GM21515 (cell line): ENCODE measurements at regions not wholly inside any gene's neighbourhood (a gene's known extent, or its start where the extent isn't known, plus 50 kb on each side); places are given as distances from the start of the nearest gene placed in this dataset.
"Not testable (repeated sequence)": the region's sequence is repeated elsewhere in the genome, so short reads cannot be mapped to it uniquely, and the experiment has no call there.

Source experiments
- ATAC-seq: cut with Tn5 transposase; IDR thresholded peaks from one replicate; pipeline ENCODE4 v1.9.1; 2021; ENCODE audit not compliant: unreplicated experiment

DNA sequence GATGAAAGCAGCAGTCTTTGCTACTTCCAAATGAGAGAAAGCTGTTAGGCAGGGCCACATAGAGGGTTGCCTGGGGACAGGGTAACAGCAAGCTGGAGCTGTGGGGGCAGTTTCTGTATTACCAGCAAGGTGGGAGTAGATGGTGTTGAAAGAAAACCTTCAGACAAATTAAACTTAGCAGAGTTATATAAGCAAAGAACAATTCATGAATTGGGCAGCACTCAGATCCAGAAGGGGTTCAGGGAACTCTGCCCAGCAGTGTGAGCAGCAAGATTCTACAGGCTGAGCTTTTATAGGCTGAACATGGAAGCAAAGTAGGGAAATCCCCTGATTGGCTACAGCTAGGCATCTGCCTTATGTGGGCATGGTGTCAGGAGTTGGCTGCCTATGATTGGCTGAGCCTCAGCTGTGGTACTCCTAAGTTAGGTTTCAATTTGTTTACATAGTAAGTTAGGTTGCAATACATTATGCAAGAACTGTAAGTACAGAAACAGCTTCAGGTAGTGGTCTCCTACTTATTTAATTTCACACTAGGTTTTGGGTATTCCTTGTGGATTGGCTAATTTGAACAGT lies 64.1 kb upstream of the TMPRSS2 start:
- ATAC-seq: no peak

DNA sequence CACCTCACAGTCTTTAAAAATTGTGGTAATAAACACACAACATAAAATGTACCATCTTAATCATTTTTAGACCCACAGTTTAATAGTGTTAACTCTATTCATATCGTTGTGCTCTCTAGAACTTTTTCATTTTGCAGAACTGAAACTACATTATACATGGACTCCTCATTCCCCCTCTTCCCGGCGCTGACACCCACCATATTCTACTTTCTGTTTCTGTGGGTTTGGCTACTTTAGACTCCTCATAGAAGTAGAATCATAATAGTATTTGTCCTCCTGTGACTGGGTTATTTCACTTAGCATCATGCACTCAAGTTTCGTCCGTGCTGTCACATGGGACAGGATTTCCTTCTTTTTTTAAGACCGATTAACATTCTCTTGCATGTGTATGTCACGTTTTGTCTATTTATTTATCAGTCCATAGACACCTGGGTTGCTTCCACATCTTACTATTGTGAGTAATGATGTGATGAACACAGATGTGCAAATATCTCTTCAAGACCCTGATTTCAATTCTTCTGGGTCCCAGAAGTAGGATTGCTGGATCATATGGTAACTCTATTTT lies 62.9 kb upstream of the TMPRSS2 start:
- ATAC-seq: peak; percentile 85

DNA sequence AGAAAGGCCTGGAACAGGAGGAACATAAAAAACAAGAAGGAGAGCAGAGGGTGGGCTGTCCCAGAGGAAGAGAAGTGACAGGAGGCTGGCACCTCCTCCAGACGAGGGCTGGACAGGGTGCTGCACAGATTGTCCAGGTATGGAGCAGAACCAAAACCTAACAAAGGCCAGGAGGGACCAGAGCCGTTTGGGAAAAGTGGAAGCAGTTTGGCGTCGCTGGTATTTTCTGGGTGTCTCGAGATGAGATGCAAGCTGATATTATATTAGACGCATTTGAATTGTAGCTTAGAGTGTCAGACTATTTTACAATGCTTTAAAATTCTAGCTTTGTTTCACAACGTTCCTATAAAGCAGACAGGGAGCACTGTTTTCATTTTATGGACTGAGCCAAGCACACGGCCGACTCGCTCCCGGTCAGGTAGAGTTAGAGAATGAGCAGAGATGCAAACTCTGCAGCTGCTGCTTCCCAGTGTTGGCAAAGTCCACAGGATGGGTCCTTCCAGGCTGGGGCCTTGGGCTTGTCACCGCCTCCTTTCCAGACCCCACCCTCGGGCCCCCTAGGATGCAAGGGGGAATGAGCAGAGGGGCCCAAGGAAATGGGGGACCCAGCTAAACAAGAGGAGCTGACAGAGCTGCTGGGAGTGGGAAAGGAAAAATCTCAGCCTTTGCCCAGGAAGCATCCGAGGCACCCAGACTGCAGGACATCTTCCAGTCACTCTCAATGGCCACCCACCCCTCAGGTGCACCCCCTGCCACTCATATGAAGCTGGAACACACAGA lies 60.8 kb upstream of the TMPRSS2 start:
- no peak for ATAC-seq

DNA sequence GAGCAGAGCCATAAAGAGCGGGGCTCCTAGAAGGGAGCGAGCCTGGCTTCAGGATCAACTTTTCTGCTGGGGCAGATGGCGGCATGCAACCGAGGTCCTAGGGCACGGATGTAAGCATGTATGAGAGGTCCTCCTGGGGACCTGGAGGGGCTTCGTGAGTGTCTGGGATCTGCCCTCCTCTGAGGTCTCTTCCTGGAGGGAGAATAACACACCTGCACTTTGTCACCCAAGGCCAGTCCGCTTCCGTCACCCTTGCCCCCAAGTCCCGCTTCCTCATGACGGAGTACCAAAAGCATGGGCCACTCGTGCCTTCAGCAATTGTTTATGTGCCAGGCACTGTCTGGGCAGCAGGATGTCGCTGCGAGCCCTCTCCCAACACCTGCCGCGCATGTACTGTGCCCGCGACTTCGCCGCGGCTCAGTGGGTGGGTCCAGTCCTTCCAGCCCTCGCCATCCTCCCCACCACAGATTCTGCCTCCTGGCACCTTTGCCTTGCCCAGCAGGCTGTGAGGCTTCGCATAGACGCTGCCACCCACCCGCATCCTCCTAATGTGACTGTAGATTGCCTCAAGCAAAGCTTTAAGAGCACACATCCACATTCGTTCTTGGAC lies 60.0 kb upstream of the TMPRSS2 start:
- no peak for ATAC-seq

DNA sequence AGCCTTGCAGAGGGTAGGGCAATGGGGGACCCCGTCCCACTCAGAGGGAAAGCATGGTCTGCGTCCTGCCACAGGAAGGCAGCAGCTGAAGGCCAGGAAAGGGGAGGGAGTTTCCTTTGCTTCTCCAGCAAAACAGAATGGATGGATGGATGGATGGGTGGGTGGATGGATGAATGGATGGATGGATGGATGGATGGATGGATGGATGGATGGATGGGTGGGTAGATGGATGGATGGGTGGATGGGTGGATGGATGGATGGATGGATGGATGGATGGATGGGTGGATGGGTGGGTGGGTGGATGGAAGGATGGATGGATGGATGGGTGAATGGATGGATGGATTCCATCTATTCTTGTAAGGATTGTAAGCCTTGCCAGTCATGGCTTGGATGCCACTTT lies 59.3 kb upstream of the TMPRSS2 start:
- not testable (repeated sequence) for ATAC-seq

DNA sequence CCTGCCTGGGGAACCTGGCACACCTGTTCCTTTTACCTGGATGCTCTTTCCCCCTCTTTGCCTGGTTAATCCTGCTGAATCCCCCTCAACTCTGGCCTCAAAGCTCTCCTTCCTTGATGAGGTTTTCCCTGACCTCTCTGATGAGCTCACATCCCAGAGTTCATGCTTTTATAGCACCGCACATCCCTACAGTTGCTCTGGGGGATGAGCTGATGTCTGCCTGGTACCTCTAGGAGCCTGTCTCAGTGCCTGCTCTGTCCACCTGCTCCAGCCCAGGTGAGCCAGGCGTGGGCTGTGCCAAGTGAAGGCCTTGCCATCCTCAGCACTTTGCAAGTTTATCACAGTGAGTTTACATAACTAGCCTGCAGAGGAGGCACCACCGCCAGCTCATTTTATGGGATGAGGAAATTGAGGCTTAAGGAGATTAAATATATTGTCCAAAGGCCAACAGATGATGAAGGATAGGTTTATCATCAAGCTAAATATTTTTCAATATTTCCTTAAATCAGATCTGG lies 58.6 kb upstream of the TMPRSS2 start:
- ATAC-seq: no peak

DNA sequence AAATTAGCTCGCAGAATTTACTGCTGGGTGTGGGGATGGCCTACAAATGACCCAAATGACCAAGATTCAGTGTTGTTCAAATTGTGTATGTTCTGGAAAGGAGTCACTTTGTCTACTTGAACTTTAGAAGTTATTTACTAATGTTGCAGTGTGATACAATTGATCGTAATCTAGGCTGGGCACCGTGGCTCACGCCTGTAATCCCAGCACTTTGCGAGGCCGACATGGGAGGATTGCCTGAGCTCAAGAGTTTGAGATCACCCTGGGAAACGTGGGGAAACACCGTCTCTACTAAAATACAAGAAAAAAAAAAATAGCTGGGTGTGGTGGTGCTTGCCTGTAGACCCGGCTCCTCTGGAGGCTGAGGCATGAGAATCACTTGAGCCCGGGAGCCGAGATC lies 57.6 kb upstream of the TMPRSS2 start:
- no peak for ATAC-seq

DNA sequence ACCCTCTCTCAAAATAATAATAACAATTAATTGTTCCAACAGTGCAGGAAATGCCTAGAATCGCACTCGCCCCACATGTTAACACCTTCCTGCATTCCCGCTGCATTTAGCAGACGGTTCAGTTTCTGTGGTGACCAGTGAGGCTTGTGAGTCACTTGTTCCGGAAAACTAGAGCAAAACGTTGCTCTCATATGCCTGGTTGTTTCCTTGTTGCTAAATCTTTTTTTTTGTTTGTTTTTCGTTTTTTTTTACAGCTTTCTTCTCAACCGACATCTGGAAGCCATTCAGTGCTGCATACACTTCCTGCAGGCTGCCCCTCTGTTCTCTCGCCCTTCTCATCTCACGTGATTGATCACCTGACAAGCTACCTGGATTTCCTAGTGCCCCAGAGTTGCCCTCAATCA lies 56.9 kb upstream of the TMPRSS2 start:
- no peak for ATAC-seq

DNA sequence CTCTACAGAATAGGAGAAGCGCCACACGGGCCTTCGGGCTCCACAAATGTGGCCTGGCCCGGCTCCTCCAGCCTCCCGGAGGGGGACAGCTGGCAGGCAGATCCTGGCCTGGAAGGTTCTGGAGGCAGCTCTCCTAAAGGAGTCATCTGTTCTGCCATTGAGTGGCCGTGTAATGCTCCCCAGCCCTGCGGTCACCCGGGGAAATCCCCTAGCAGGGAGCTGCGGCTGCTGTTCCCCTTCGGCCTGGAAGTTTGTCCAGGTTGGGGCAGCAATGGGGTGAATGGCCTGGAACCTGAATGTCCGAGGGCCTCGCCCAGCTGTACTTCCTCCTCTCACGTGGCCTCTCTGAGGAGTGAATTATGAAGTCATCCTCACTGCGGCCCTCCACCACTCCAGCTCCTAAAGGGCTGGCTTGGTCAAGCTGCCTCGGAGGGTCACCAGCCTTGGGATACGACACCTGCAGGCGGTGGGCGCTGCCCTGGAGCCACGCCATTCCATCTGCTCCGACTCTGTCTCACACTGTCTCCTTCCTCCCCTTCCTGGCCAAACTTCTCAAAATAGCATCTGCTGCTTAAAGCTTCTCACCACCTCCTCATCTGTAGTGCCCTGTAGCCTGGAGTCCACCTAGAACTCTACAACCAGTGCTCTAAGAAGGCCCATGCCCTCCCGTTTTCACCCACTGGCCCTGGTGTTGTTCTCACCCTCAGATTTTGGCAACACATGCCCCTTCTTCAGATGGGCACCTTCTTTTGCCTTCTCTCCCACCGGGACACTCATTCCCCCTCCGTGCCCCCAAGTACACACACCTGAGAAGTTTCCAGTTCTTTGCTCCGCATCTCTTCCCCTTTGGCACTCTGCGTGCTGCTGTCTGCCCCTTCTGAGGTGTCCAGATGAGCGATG lies 54.4 kb upstream of the TMPRSS2 start:
- ATAC-seq: no peak

DNA sequence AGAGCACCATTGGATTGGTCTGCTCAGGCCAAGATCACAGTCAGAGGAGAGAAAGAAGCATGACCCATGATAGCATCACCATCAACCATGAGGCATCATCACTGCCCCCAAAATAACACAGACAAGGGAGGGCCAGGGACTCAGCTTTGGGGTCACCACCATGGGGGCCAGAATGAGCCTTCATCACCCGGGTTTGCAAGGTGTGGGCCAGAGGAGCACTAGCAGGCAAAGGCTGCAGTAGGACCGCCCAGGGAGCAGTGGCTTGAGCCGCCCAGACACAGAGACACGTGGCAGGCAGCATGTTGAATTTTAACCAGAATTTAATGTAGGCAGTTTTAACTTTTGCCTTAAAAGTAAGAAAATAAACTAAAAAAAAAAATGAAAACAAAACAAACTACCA lies 53.7 kb upstream of the TMPRSS2 start:
- ATAC-seq: no peak

DNA sequence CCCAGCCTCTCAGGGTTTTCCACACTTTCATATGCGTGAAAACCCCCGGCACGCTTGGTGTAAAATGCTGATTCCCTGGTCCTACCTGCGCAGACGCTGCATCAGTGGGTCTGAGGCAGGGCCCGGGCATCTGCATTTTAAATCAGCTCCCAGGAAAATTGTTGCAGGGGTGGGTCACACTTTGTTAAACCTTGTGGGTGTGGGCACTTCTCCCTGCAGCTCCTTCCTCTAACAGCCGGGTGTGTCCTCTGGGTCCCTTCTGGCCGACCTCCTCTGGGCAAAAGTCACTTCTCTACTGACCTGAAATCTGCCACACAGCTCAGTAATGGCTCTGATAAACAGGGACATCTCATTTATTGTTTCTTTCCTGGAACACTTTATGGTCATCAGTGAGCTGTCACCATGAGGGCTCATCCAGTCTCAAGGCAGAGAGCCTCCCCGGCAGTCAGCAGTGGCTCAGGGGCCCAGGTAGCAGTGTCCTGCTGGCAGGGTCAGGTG lies 52.8 kb upstream of the TMPRSS2 start:
- no peak for ATAC-seq

DNA sequence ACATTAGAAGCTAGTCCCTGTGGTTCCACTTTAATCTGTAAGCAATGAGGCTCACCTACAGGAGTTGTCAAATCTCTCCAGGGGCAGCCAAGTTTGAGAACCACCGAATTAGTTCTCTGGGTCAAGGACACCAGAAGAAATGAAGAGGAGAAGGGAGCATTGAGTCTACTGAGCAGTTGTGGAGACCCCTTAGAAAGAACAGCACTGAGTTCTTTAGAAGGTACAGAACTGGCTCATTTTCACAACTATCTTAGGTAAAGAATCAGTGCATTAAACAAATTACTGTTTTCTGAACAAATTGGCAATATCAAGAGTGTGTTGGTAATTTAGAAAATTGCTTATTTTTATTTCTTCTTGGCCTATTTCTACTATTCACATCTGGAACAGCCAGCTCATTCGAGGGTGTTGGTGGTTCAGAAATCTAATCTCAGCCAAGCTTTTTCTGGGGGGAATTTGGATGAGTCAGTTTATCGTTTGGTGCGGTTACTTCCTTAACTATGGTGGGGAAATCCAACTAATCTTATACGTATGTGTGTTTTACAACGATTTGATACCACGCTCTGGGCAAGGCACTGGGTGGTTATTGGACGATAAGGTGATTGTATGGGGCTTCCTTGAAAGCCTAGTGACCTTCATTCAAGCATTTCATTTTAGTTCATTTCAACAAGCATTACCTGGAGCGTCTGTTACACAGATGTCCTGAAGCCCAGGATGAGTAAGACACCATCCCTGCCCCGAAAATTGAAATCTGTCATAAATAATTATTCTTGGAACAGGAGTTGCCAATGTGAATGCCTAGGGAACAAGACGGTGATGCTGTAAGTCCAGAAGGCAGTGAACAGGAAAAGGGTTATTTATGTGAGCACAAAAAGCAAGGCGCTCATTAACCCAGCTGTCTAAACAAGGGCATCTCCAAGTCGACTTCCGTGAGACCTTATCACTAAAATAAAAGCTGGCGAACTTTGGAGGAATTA lies 52.0 kb upstream of the TMPRSS2 start:
- no peak for ATAC-seq

DNA sequence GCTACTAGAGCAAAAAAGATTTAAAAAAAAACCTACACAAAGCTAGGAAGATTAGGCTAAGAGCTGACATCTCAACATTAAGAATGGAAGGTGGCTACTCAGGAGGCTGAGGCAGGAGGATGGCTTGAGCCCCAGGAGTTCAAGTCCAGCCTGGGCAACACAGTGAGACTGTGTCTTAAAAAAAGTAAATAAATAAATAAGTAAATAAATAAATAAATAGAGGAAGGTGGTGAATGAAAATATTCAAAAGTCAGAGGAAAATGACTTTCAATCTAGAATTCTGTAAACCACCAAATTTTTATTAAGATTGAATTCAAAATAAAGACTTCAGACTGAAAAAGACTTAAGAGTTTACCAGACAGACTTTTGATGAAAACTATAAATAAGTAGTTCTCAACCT lies 50.9 kb upstream of the TMPRSS2 start:
- no peak for ATAC-seq

DNA sequence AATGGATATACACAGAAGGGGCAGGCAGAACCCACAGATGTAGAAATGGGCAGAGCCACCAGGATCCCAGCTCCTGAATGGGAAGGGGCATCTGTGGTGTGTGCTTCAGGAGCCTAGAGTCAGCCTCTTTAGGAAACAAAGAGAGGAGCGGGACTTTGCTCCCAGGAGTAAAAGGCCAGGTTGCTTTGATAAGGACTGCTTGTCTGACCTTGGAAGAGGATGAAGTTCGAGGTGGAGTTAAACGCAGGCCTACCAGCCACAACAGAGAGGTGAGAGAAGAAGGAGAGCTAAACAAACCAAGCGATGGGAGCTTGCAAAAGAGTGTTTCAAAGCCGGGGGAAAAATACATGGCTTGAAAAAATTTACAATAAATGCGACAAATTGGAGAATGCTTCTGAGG lies 49.9 kb upstream of the TMPRSS2 start:
- no peak for ATAC-seq
